Osteoblast (primary cell): ENCODE measurements at regions not wholly inside any gene's neighbourhood (a gene's known extent, or its start where the extent isn't known, plus 50 kb on each side); places are given as distances from the start of the nearest gene placed in this dataset.

ENCODE experiments used
- DNase-seq: peaks from one replicate; pipeline ENCODE4 v3.0.0; 2011; ENCODE audit warnings: low spot score, mixed read lengths; ENCODE audit not compliant: insufficient read length; ENCODE audit errors: missing footprints
- H2AFZ ChIP-seq: 2 replicates; pipeline ENCODE4 v1.6.0; 2011; ENCODE audit warnings: mild to moderate bottlenecking, low read length
- H3K27ac ChIP-seq: 2 replicates; pipeline ENCODE4 v1.5.1; 2011; ENCODE audit warnings: mild to moderate bottlenecking, low read depth, low read length, moderate library complexity
- H3K27me3 ChIP-seq: 2 replicates; pipeline ENCODE4 v1.6.0; 2012; ENCODE audit warnings: mild to moderate bottlenecking, control low read depth, inconsistent platforms, low read length, moderate library complexity; ENCODE audit not compliant: insufficient read depth
- H3K36me3 ChIP-seq: 2 replicates; pipeline ENCODE4 v1.5.1; 2011; ENCODE audit warnings: mild to moderate bottlenecking, low read length, control low read depth, moderate library complexity; ENCODE audit not compliant: insufficient read depth
- H3K4me1 ChIP-seq: 2 replicates; pipeline ENCODE4 v1.5.1; 2011; ENCODE audit warnings: mild to moderate bottlenecking, low read length, control low read depth, moderate library complexity; ENCODE audit not compliant: insufficient read depth
- H3K4me2 ChIP-seq: 2 replicates; pipeline ENCODE4 v1.6.0; 2011; ENCODE audit warnings: mild to moderate bottlenecking, low read length; ENCODE audit not compliant: insufficient read depth
- H3K4me3 ChIP-seq: fragments of 200-600 bp; sonication (generic); 3 replicates; pipeline ENCODE4 v1.5.1; 2012; ENCODE audit warnings: mild to moderate bottlenecking, low read length, inconsistent platforms; ENCODE audit not compliant: insufficient read depth
- H3K79me2 ChIP-seq: 2 replicates; pipeline ENCODE4 v1.6.0; 2012; ENCODE audit warnings: mild to moderate bottlenecking, low read length, control low read depth, inconsistent platforms; ENCODE audit not compliant: insufficient read depth
- H3K9me3 ChIP-seq: 2 replicates; pipeline ENCODE4 v1.5.1; 2011; ENCODE audit warnings: low read depth, low read length, control low read depth
- H4K20me1 ChIP-seq: 2 replicates; pipeline ENCODE4 v1.6.0; 2012; ENCODE audit warnings: mild to moderate bottlenecking, low read length, control low read depth; ENCODE audit not compliant: insufficient read depth
- TF ChIP-seq, protein P1 (sequence below): IDR thresholded peaks from 2 replicates; pipeline ENCODE4 v1.5.1; 2011; ENCODE audit warnings: mild to moderate bottlenecking, low read depth, low read length, moderate library complexity; ENCODE audit errors: extremely low read depth

DNA sequence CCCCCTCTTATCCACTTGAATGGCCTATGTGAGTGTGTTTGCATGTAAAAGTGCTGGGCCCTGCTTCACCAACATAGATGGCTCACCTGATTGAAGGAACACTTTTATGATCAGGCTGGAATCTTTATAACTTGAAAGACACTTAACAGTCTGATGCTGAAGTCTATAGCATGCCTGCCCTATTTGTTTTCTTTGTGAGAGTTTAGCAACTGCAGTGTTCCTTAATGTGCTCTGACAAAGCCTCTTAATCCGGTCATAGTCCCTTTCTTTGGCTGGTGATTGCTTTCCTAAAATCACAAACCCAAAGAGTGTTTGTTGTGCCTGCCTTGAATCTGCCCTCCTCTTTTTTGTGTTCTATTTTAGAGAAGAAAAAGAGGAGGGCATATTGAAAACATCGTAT lies 1382.8 kb upstream of the CELF4 start:
- Histone ChIP-seq H3K4me3 (no peak overlapping the region), H3K36me3 (no peaks in the 10 kb centered on the region), H4K20me1 (no peaks in the 10 kb centered on the region), H3K79me2 (no peaks in the 10 kb centered on the region), H3K27me3 (no peaks in the 10 kb centered on the region), H2AFZ (no peak overlapping the region), H3K4me1 (no peaks in the 10 kb centered on the region), H3K27ac (no peak overlapping the region), H3K9me3 (peaks cover 3% of the 10 kb centered on the region), H3K4me2 (no peak overlapping the region)
- TF ChIP-seq, protein P1, sequence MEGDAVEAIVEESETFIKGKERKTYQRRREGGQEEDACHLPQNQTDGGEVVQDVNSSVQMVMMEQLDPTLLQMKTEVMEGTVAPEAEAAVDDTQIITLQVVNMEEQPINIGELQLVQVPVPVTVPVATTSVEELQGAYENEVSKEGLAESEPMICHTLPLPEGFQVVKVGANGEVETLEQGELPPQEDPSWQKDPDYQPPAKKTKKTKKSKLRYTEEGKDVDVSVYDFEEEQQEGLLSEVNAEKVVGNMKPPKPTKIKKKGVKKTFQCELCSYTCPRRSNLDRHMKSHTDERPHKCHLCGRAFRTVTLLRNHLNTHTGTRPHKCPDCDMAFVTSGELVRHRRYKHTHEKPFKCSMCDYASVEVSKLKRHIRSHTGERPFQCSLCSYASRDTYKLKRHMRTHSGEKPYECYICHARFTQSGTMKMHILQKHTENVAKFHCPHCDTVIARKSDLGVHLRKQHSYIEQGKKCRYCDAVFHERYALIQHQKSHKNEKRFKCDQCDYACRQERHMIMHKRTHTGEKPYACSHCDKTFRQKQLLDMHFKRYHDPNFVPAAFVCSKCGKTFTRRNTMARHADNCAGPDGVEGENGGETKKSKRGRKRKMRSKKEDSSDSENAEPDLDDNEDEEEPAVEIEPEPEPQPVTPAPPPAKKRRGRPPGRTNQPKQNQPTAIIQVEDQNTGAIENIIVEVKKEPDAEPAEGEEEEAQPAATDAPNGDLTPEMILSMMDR: no peak
- DNase-seq: no peak

DNA sequence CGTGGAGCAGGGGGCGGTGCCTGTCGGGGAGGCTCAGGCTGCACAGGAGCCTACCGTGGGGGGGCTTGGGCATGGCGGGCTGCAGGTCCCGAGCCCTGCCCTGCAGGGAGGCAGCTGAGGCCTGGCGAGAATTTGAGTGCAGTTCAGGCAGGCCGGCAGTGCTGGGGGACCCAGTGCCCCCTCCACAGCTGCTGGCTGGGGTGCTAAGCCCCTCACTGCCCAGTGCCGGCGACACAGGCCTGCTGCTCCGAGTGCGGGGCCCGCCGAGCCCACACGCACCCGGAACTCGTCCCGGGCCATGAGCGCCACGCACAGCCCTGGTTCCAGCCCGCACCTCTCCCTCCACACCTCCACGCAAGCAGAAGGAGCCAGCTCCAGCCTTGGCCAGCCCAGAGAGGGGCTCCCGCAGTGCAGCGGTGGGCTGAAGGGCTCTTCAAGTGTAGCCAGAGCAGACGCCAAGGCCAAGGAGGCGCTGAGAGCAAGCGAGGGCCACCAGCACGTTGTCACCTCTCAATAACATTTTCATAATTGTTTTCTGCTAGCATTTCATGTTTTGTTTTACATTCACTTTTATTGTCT lies 1378.9 kb upstream of the CELF4 start:
- H3K27ac ChIP-seq: no peak overlapping the region
- no peak overlapping the region for H2AFZ ChIP-seq
- no peak overlapping the region for H3K4me2 ChIP-seq
- H3K4me1 ChIP-seq: no peaks in the 10 kb centered on the region
- H4K20me1 ChIP-seq: no peaks in the 10 kb centered on the region
- H3K36me3 ChIP-seq: no peaks in the 10 kb centered on the region
- no peaks in the 10 kb centered on the region for H3K79me2 ChIP-seq
- TF ChIP-seq, protein P1: no peak
- H3K9me3 ChIP-seq: no peaks in the 10 kb centered on the region
- no peak overlapping the region for H3K4me3 ChIP-seq
- no peak for DNase-seq
- no peaks in the 10 kb centered on the region for H3K27me3 ChIP-seq

DNA sequence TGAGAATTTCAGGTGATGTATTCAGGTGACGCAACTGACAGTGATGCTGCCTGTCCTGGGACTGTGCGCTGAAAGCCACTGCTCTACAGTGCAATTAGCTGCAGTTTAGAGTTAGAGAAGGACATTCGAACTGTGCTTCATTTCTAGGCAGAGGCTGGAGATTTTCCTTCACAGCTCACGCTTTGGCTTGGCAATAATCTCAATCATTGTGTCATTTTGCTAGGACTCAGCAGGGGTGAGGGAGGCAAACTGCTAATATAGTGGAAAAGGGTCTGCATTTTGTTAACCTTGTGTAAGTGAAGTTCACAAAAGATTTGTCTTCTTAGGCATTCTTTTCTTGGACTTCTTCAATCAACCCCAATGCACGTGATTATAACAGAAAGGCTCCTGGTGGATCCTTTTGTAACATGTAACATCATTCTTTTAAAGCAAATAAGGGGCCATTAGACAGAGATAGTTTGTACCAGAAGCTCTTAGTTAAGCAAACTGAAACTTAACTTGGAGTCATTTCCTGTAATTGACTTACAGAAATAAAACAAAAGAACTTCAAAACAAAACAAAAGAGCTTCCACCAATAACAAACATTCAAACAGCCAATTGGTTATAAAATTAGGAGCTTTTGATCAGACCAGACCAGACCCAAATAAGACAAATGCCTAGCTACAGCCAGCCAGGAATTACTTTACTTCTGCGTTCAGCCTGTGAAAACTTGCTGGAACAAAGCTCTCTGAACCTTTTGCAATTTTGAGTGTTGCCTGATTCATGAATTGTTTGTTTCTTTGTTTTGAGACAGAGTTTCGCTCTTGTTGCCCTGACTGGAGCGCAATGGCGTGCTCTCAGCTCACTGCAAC lies 1376.3 kb upstream of the CELF4 start:
- no peak overlapping the region for H3K4me3 ChIP-seq
- DNase-seq: no peak
- H3K27me3 ChIP-seq: no peaks in the 10 kb centered on the region
- H3K27ac ChIP-seq: no peak overlapping the region
- H3K4me2 ChIP-seq: no peak overlapping the region
- no peaks in the 10 kb centered on the region for H4K20me1 ChIP-seq
- no peaks in the 10 kb centered on the region for H3K9me3 ChIP-seq
- TF ChIP-seq, protein P1: no peak
- H2AFZ ChIP-seq: no peak overlapping the region
- H3K36me3 ChIP-seq: no peaks in the 10 kb centered on the region
- no peaks in the 10 kb centered on the region for H3K79me2 ChIP-seq
- no peaks in the 10 kb centered on the region for H3K4me1 ChIP-seq

DNA sequence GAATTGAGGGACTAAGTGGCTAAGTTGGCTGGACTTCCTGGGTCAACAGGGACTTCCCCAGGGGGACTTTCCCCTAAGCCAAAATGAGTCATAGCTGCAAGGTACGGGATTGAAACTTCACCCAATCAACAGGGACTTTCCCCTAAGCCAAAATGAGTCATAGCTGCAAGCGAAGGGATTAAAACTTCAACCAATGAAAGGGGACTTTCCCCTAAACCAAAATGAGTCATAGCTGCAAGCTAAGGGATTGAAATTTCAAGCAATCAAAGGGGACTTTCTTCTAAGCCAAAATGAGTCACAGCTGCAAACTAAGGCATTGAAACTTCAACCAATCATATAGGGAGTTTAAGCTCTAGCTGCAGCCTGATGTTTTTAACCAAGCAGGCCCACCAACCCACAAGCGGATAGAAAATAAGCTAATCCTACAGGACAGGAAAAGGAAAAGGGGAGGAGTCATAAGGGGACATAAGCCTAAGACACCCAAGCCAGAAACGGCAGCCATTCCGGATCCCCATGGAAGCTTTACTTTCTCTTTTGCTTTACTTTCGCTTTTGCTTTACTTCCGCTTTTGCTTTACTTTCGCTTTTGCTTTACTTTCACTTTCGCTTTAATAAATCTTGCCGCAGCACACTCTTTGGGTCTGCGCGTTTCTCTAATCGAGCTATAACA lies 1375.4 kb upstream of the CELF4 start:
- Histone ChIP-seq H3K27ac (no peak overlapping the region), H4K20me1 (no peaks in the 10 kb centered on the region), H3K9me3 (no peaks in the 10 kb centered on the region), H3K4me1 (no peaks in the 10 kb centered on the region), H3K79me2 (no peaks in the 10 kb centered on the region), H3K27me3 (no peaks in the 10 kb centered on the region), H3K4me2 (no peak overlapping the region), H3K36me3 (no peaks in the 10 kb centered on the region), H3K4me3 (no peak overlapping the region), H2AFZ (no peak overlapping the region)
- DNase-seq: no peak
- TF ChIP-seq, protein P1: no peak
